GM18519 (cell line): ENCODE measurements at regions not wholly inside any gene's neighbourhood (a gene's known extent, or its start where the extent isn't known, plus 50 kb on each side); places are given as distances from the start of the nearest gene placed in this dataset.

Experiments used
- ATAC-seq: cut with Tn5 transposase; IDR thresholded peaks from one replicate; pipeline ENCODE4 v1.9.1; 2021; ENCODE audit warnings: mild to moderate bottlenecking, moderate library complexity; ENCODE audit not compliant: unreplicated experiment, low FRiP score

DNA sequence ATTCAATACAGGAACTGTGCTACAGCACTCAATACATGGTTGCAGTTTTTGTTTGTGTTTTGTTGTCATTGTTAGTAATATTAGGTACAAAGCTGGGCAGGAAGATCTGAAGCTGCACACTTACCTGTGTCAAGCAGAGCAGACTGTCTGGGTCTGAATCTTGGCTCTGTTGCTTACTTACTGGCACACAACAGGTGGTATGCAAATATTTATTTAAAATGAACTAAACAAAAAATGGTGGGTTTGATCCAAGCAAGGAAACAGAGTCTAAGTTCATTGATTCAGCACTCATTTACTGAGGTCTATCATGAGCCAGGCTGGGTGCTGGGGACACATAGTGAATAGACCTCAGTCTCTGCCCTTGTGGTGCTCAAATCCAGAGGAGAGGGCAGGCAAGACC, 230.4 kb downstream of the OMA1 start:
- no peak for ATAC-seq

DNA sequence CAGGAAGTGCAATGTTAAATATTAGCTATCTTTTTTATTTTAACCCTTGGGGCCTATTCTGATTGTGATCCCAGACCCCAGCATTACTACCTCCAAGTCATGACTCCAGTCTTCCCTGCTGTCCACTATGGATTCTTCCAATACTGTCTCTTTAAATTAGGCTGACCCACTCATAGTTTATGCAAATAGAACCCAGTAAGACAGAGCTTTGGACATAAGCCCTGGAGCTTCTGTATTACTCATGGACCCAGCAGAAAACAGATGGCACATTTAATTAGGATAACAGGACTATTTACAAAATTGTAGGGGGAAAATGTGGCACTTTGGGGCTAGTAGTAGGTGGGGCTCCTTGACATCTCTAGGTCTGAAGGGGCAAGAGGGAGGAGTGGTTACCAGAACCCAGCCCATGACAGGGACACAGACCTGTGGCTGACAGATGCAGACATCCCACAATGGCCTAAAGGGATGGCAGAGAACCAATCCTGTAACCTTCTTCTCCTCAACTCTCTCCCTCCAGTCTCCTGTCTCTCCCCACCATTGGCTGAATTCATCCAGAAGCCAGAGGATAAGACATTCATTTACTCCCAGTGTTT, 233.5 kb downstream of the OMA1 start:
- ATAC-seq = no peak

DNA sequence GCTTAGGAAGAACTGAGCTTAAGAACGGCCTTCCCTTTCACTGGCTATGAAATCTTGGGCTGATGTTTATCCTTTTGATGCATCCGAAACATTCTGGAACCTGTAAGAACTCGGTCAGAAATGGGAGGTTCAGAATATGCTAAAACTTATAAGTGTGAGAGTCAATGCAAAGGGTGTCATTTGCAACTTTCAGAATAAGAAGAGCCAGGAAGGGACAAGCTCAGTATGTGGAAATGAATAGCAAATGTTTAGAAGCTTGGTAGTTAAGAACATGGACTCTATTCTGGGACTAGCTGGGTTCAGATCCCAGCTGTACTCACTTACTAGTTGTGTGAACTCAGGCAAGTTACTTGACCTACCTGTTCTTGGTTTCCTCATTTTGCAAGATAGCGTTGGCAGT, 234.1 kb downstream of the OMA1 start:
- ATAC-seq = no peak

GRCh38 chr1:58310881-58311280, 235.6 kb downstream of the OMA1 start:
- no peak for ATAC-seq

DNA sequence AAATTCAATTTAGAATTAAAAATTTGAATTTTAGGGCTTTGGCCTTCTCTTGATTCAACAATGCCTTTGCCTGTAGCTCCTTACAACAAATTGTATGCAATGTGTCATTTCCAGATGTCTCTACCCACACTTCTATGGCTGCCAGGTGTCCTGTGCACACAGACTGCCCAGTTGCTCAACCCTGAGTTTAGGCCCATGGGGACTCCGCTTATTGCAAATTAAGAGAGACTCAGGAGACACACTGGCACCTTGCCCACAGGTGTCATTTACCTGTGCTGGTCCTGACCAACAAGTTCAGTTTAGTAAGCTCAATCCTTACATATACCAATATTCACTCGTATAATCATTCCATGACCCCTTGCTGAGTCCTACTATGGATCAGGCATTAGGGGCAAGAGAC, 236.1 kb downstream of the OMA1 start:
- no peak for ATAC-seq

GRCh38 chr1:58308206-58308605, 238.3 kb downstream of the OMA1 start:
- ATAC-seq = no peak

- ATAC-seq = no peak
Observed at GRCh38 chr1:58307431-58307830, 239.1 kb downstream of the OMA1 start.

DNA sequence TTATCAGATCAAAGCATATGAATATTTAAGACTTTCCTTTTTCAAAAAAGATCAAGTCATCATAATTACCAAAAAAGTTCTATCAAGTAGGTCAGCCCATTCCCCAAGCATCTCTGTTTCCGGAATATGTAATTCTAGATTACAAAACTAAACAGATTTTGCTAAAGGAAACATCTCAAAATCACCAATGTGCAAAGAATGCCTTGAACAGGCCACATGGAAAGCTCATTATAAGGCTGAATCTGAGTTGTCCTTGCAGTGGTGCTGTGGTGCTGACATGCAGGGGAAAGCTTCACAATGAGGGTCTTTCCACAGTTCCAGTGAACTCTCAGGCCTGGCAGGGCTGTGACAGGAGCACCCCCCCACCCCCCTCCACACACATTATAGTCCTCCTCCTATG, 240.9 kb downstream of the OMA1 start:
- ATAC-seq = no peak

- no peak for ATAC-seq
Observed at GRCh38 chr1:58304346-58304975, 242.1 kb downstream of the OMA1 start.

- no peak for ATAC-seq
Observed at GRCh38 chr1:58303841-58304240, 242.7 kb downstream of the OMA1 start.

DNA sequence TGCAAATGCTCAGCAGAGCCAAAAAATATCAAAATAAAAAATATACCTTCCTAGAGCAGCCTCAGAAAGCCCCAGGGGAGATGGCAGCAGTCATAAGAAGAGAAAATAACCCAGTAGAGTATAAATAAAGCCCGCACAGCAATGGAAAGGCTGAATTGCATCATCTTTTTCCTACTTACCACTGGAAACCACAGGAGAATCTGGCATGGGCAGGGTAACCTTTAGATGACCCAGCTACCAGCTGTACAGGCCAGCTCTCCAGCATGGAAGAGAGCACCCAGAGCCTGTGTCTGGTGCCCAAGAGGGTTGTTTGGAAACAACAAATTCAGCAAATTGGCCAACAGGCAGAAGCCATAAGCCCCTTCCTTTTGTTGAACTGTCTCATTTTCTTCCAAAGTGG, 253.1 kb downstream of the OMA1 start:
- no peak for ATAC-seq

- no peak for ATAC-seq
Observed at GRCh38 chr1:58290685-58291372, 255.7 kb downstream of the OMA1 start.

- ATAC-seq = no peak
Observed at GRCh38 chr1:58288624-58289142, 257.8 kb downstream of the OMA1 start.

- ATAC-seq = no peak
Observed at GRCh38 chr1:58287894-58288623, 258.5 kb downstream of the OMA1 start.

- ATAC-seq = no peak
Observed at GRCh38 chr1:58284225-58284510, 262.4 kb downstream of the OMA1 start.

GRCh38 chr1:58283388-58284224, 262.9 kb downstream of the OMA1 start:
- no peak for ATAC-seq

DNA sequence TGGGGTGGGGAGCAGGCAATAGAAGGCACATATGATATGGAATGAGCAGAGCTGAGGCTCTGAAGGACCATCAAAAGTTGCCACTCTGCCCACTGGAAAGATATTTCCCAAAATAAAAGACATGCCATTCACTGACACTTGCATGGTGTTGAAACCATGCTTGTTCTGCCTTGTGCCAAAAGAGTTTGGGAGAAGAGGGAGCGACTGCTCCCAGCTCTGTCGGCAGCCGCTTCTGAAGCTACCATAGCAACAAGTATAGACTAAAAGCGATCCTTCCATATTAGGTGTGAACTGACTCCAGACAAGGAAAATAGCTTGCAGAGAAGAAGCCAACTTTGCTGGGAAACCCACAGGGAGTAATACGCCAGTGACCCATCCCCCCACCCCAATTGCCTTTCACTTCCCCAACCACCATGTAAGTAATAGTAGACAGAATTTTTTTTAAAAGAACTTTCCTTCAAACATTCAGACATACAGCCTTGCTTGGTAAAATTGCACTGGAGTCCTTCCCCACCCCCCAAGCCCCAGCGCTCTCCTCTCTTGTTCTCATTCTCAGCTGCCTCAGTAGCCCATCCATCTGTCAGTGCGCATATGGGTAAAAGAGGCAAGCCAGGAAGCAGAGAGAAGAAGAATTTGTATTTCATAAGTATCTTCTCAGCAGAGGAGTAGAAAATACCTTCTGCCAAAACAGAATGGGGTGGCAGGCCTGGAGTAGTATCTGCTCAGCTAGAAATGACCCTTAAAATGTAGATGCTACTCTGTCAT, 263.7 kb downstream of the OMA1 start:
- no peak for ATAC-seq

- ATAC-seq = no peak
Observed at GRCh38 chr1:58266242-58266641, 280.3 kb downstream of the OMA1 start.

- ATAC-seq = no peak
Observed at GRCh38 chr1:58264462-58264861, 282.1 kb downstream of the OMA1 start.

DNA sequence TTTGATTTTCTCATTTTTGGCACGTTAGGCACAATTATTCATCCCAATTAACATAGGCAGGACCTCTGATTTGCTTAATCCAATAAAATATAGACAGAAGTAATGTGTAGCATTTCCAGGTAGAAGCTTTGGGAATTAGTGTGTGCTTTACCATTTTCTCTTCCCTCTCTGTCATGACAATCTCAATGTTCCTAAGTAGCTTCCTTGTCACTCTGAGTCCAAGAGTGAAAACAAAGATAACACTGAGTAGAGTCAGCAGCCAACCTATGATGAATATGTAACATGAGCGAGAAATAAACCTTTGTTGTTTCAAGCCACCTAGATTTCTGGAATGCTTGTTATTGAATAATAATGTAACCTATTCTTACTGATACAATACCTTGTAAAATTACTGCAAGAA, 283.8 kb downstream of the OMA1 start:
- no peak for ATAC-seq
